IPS DF 6.9 (cell line): ENCODE measurements at regions not wholly inside any gene's neighbourhood (a gene's known extent, or its start where the extent isn't known, plus 50 kb on each side); places are given as distances from the start of the nearest gene placed in this dataset.

Experiments used
- DNase-seq: peaks from one replicate; pipeline ENCODE4 v3.0.0-alpha.2; 2013; ENCODE audit warnings: low read depth, low spot score
- H3K27ac ChIP-seq: one replicate; pipeline ENCODE4 v1.5.1; 2013; ENCODE audit warnings: low read length, control low read depth
- H3K27me3 ChIP-seq: 2 replicates; pipeline ENCODE4 v1.6.1; 2013; ENCODE audit warnings: mild to moderate bottlenecking, low read length; ENCODE audit not compliant: control insufficient read depth, insufficient read depth
- H3K36me3 ChIP-seq: 2 replicates; pipeline ENCODE4 v1.6.1; 2013; ENCODE audit warnings: low read length; ENCODE audit not compliant: control insufficient read depth, insufficient read depth
- H3K4me1 ChIP-seq: 2 replicates; pipeline ENCODE4 v1.6.1; 2013; ENCODE audit warnings: low read length; ENCODE audit not compliant: control insufficient read depth, insufficient read depth
- H3K4me3 ChIP-seq: 2 replicates; pipeline ENCODE4 v1.5.1; 2013; ENCODE audit warnings: mild to moderate bottlenecking, low read length
- H3K9me3 ChIP-seq: 2 replicates; pipeline ENCODE4 v1.6.1; 2013; ENCODE audit warnings: low read length, inconsistent platforms; ENCODE audit not compliant: control insufficient read depth, insufficient read depth
- WGBS: extraction: QIAGEN DNeasy Blood & Tissue Kit; methylation state at CpG from one replicate; pipeline ENCODE4 v1.1.7; 2013; ENCODE audit warnings: mixed read lengths, missing lambda C conversion rate; ENCODE audit not compliant: insufficient read length, insufficient coverage; 5-methylcytosine and 5-hydroxymethylcytosine counted together

- no peak for DNase-seq
- WGBS = no CpG with 5 or more reads among the region's 3 CpGs
- Histone ChIP-seq H3K36me3 (no peaks in the 10 kb centered on the region), H3K27ac (no peak overlapping the region), H3K27me3 (no peaks in the 10 kb centered on the region), H3K4me3 (no peak overlapping the region), H3K9me3 (no peaks in the 10 kb centered on the region), H3K4me1 (no peaks in the 10 kb centered on the region)
Observed at GRCh38 chr4:152176627-152177214, 359.2 kb downstream of the FBXW7 start.

GRCh38 chr4:152175586-152175985, 360.3 kb downstream of the FBXW7 start:
- H3K9me3 ChIP-seq = no peaks in the 10 kb centered on the region
- no peak overlapping the region for H3K4me3 ChIP-seq
- no peaks in the 10 kb centered on the region for H3K4me1 ChIP-seq
- no peaks in the 10 kb centered on the region for H3K36me3 ChIP-seq
- DNase-seq = no peak
- WGBS = no CpG with 5 or more reads among the region's 2 CpGs
- H3K27ac ChIP-seq = no peak overlapping the region
- H3K27me3 ChIP-seq = no peaks in the 10 kb centered on the region

- H3K27me3 ChIP-seq = no peaks in the 10 kb centered on the region
- H3K27ac ChIP-seq = no peak overlapping the region
- H3K4me3 ChIP-seq = no peak overlapping the region
- WGBS = no CpG with 5 or more reads among the region's 6 CpGs
- DNase-seq = no peak
- no peaks in the 10 kb centered on the region for H3K9me3 ChIP-seq
- H3K36me3 ChIP-seq = no peaks in the 10 kb centered on the region
- peaks cover 2% of the 10 kb centered on the region; the same call in 1 of the 2 replicates for H3K4me1 ChIP-seq
Observed at GRCh38 chr4:152172146-152172545, 363.7 kb downstream of the FBXW7 start.

GRCh38 chr4:152171556-152171955, 364.3 kb downstream of the FBXW7 start:
- Histone ChIP-seq H3K27ac (no peak overlapping the region), H3K4me1 (peaks cover 2% of the 10 kb centered on the region; the same call in 1 of the 2 replicates), H3K9me3 (no peaks in the 10 kb centered on the region), H3K27me3 (no peaks in the 10 kb centered on the region), H3K4me3 (no peak overlapping the region), H3K36me3 (no peaks in the 10 kb centered on the region)
- no peak for DNase-seq
- WGBS = no CpG with 5 or more reads among the region's 4 CpGs

GRCh38 chr4:152169683-152170082, 366.2 kb downstream of the FBXW7 start:
- Histone ChIP-seq H3K27me3 (no peaks in the 10 kb centered on the region), H3K36me3 (no peaks in the 10 kb centered on the region), H3K9me3 (no peaks in the 10 kb centered on the region), H3K27ac (no peak overlapping the region), H3K4me3 (no peak overlapping the region), H3K4me1 (peaks cover 2% of the 10 kb centered on the region; the same call in 1 of the 2 replicates)
- DNase-seq = no peak
- no CpG with 5 or more reads among the region's 6 CpGs for WGBS

GRCh38 chr4:152168987-152169616, 366.8 kb downstream of the FBXW7 start:
- Histone ChIP-seq H3K4me3 (no peak overlapping the region), H3K4me1 (peaks cover 5% of the 10 kb centered on the region; the same call in 1 of the 2 replicates), H3K9me3 (no peaks in the 10 kb centered on the region), H3K27ac (no peak overlapping the region), H3K27me3 (no peaks in the 10 kb centered on the region), H3K36me3 (no peaks in the 10 kb centered on the region)
- WGBS = no CpG with 5 or more reads among the region's 5 CpGs
- no peak for DNase-seq

- Histone ChIP-seq H3K27me3 (no peaks in the 10 kb centered on the region), H3K27ac (no peak overlapping the region), H3K36me3 (no peaks in the 10 kb centered on the region), H3K4me1 (peaks cover 5% of the 10 kb centered on the region; the same call in 1 of the 2 replicates), H3K9me3 (no peaks in the 10 kb centered on the region), H3K4me3 (no peak overlapping the region)
- 100% methylated on average over 1 of the region's 6 CpGs for WGBS
- peak; percentile 61 for DNase-seq
Observed at GRCh38 chr4:152166567-152166966, 369.3 kb downstream of the FBXW7 start.

- Histone ChIP-seq H3K27ac (no peak overlapping the region), H3K36me3 (no peaks in the 10 kb centered on the region), H3K27me3 (no peaks in the 10 kb centered on the region), H3K4me1 (peaks cover 5% of the 10 kb centered on the region; the same call in 1 of the 2 replicates), H3K9me3 (no peaks in the 10 kb centered on the region), H3K4me3 (no peak overlapping the region)
- no peak for DNase-seq
- no CpG with 5 or more reads among the region's 4 CpGs for WGBS
Observed at GRCh38 chr4:152165846-152166245, 370.0 kb downstream of the FBXW7 start.

GRCh38 chr4:152165146-152165545, 370.7 kb downstream of the FBXW7 start:
- no CpG with 5 or more reads among the region's 2 CpGs for WGBS
- H3K4me1 ChIP-seq = peaks cover 5% of the 10 kb centered on the region; the same call in 1 of the 2 replicates
- H3K36me3 ChIP-seq = no peaks in the 10 kb centered on the region
- peak; percentile 54 for DNase-seq
- no peaks in the 10 kb centered on the region for H3K9me3 ChIP-seq
- H3K27ac ChIP-seq = no peak overlapping the region
- no peaks in the 10 kb centered on the region for H3K27me3 ChIP-seq
- H3K4me3 ChIP-seq = no peak overlapping the region

GRCh38 chr4:152164561-152164960, 371.3 kb downstream of the FBXW7 start:
- no peak for DNase-seq
- WGBS = no CpG with 5 or more reads among the region's 1 CpG

GRCh38 chr4:152162331-152162697, 373.6 kb downstream of the FBXW7 start:
- no peaks in the 10 kb centered on the region for H3K27me3 ChIP-seq
- no peaks in the 10 kb centered on the region for H3K9me3 ChIP-seq
- H3K36me3 ChIP-seq = no peaks in the 10 kb centered on the region
- DNase-seq = no peak
- no peak overlapping the region for H3K4me3 ChIP-seq
- H3K4me1 ChIP-seq = peaks cover 2% of the 10 kb centered on the region; the same call in 1 of the 2 replicates
- WGBS = no CpG with 5 or more reads among the region's 2 CpGs
- H3K27ac ChIP-seq = no peak overlapping the region

More at GRCh38 chr4:152164561-152164960, 371.3 kb downstream of the FBXW7 start:
- no peaks in the 10 kb centered on the region for H3K27me3 ChIP-seq
- no peaks in the 10 kb centered on the region for H3K36me3 ChIP-seq
- H3K4me1 ChIP-seq = peaks cover 5% of the 10 kb centered on the region; the same call in 1 of the 2 replicates
- H3K27ac ChIP-seq = no peak overlapping the region
- H3K4me3 ChIP-seq = no peak overlapping the region
- H3K9me3 ChIP-seq = no peaks in the 10 kb centered on the region
